SK-N-SH (cell line): ENCODE measurements at regions not wholly inside any gene's neighbourhood (a gene's known extent, or its start where the extent isn't known, plus 50 kb on each side); places are given as distances from the start of the nearest gene placed in this dataset.

Source experiments
- CTCF ChIA-PET: fragments of 300-600, 350-600 bp; formaldehyde crosslinking; extraction: SDS; loops from one replicate; lab custom pipeline; 2021; lab: Yijun Ruan, JAX
- POLR2A ChIA-PET: fragments of 350-600 bp; sonication (Branson Sonifier 250); formaldehyde crosslinking; extraction: SDS; loops from one replicate; lab custom pipeline; 2020; ENCODE audit warnings: antibody characterized with exemption, inconsistent platforms; lab: Yijun Ruan, JAX
- DNase-seq: peaks from one replicate; pipeline ENCODE4 v3.0.0; 2012
- H2AFZ ChIP-seq: fragments of 200-600 bp; sonication (generic); 2 replicates; pipeline ENCODE4 v1.8.1; 2016; ENCODE audit warnings: antibody characterized with exemption, mild to moderate bottlenecking, low read depth
- H3F3A ChIP-seq: fragments of 200-600 bp; sonication (generic); replicated peaks from 2 replicates; pipeline ENCODE3; 2016; ENCODE audit warnings: antibody characterized with exemption, mild to moderate bottlenecking; ENCODE audit not compliant: insufficient read depth
- H3K27ac ChIP-seq, 2 experiments: fragments of 200-500 bp in 1 of 2; fragments of 200-600 bp in 1 of 2; sonication (Bioruptor generic) in 1 of 2; sonication (generic), shearing (Covaris generic) in 1 of 2; 2 replicates each; pipeline versions ENCODE4 v1.5.1 to v1.6.1; 2014 to 2016; ENCODE audit warnings: low read depth in 2 of 2, inconsistent platforms in 1 of 2, low read length in 1 of 2, mild to moderate bottlenecking in 1 of 2, mixed read lengths in 1 of 2
- H3K27me3 ChIP-seq: fragments of 200-600 bp; sonication (generic), shearing (Covaris generic); 2 replicates; pipeline ENCODE4 v1.6.1; 2016; ENCODE audit warnings: mixed run types; ENCODE audit not compliant: insufficient read depth
- H3K36me3 ChIP-seq, 2 experiments: fragments of 200-500 bp in 1 of 2; fragments of 200-600 bp in 1 of 2; sonication (Bioruptor generic) in 1 of 2; sonication (generic) in 1 of 2; replicated peaks in 1 of 2; 2 replicates each; pipeline versions ENCODE3 to v1.5.1; 2014 to 2016; ENCODE audit warnings: low read length in 1 of 2, mild to moderate bottlenecking in 1 of 2; ENCODE audit not compliant: insufficient read depth in 2 of 2, control insufficient read depth in 1 of 2
- H3K4me1 ChIP-seq, 2 experiments: fragments of 200-500 bp in 1 of 2; fragments of 200-600 bp in 1 of 2; sonication (Bioruptor generic) in 1 of 2; sonication (generic), shearing (Covaris generic) in 1 of 2; 2 replicates each; pipeline versions ENCODE4 v1.5.1 to v1.6.1; 2014 to 2016; ENCODE audit warnings: low read depth in 1 of 2, low read length in 1 of 2, mixed run types in 1 of 2; ENCODE audit not compliant: insufficient read depth in 2 of 2, control insufficient read depth in 1 of 2
- H3K4me2 ChIP-seq: fragments of 200-600 bp; sonication (generic), shearing (Covaris generic); 2 replicates; pipeline ENCODE4 v1.6.1; 2017; ENCODE audit warnings: mixed run types
- H3K4me3 ChIP-seq, 2 experiments: fragments of 200-500 bp in 1 of 2; fragments of 200-600 bp in 1 of 2; sonication (Bioruptor generic) in 1 of 2; sonication (generic), shearing (Covaris generic) in 1 of 2; 2 replicates each; pipeline versions ENCODE4 v1.5.1 to v1.8.1; 2014 to 2016; ENCODE audit warnings: low read depth in 2 of 2, inconsistent platforms in 1 of 2, low read length in 1 of 2, mild to moderate bottlenecking in 1 of 2, mixed read lengths in 1 of 2, moderate library complexity in 1 of 2
- H3K79me2 ChIP-seq: fragments of 200-600 bp; sonication (generic); 2 replicates; pipeline ENCODE4 v1.8.1; 2017; ENCODE audit warnings: mild to moderate bottlenecking; ENCODE audit not compliant: insufficient read depth
- H3K9ac ChIP-seq: fragments of 200-600 bp; sonication (generic); 2 replicates; pipeline ENCODE4 v1.6.1; 2017; ENCODE audit warnings: mixed run types
- H3K9me2 ChIP-seq: fragments of 200-600 bp; sonication (generic); 2 replicates; pipeline ENCODE4 v1.6.1; 2017; ENCODE audit warnings: mixed run types
- H3K9me3 ChIP-seq: fragments of 200-600 bp; sonication (generic); 2 replicates; pipeline ENCODE4 v1.6.1; 2017; ENCODE audit warnings: mixed run types, mild to moderate bottlenecking, moderate library complexity
- H4K20me1 ChIP-seq: fragments of 200-600 bp; sonication (generic); 2 replicates; pipeline ENCODE4 v1.6.1; 2017; ENCODE audit warnings: mild to moderate bottlenecking, mixed run types; ENCODE audit not compliant: insufficient read depth
- EP300 ChIP-seq, 2 experiments: IDR thresholded peaks; 2 replicates each; pipeline versions ENCODE4 v1.4.0 to v1.6.1; 2012; ENCODE audit warnings: borderline replicate concordance in 1 of 2, low read depth in 1 of 2, low read length in 1 of 2
- FOXJ3 ChIP-seq: sonication (generic); formaldehyde crosslinking; IDR thresholded peaks from 2 replicates; pipeline ENCODE4 v1.5.1; 2020; ENCODE audit warnings: mild to moderate bottlenecking, missing genetic modification reagents
- GABPA ChIP-seq: IDR thresholded peaks from 2 replicates; pipeline ENCODE4 v1.4.0; 2012; ENCODE audit warnings: low read depth, mild to moderate bottlenecking
- MEF2A ChIP-seq: IDR thresholded peaks from 2 replicates; pipeline ENCODE4 v1.4.0; 2012; ENCODE audit warnings: low read depth, borderline replicate concordance
- MXI1 ChIP-seq: IDR thresholded peaks from 2 replicates; pipeline ENCODE4 v1.6.1; 2012; ENCODE audit warnings: mild to moderate bottlenecking, low read depth, low read length, improper control_type of control experiment
- RCOR1 ChIP-seq: fragments of 150-350 bp; IDR thresholded peaks from 2 replicates; pipeline ENCODE4 v1.6.1; 2017; ENCODE audit warnings: antibody characterized with exemption, low read length
- TCF12 ChIP-seq: IDR thresholded peaks from 2 replicates; pipeline ENCODE4 v1.4.0; 2012
- USF1 ChIP-seq: IDR thresholded peaks from 2 replicates; pipeline ENCODE4 v1.4.0; 2012; ENCODE audit warnings: low read depth, borderline replicate concordance
- USF2 ChIP-seq: fragments of 150-350 bp; IDR thresholded peaks from 2 replicates; pipeline ENCODE4 v1.6.1; 2017; ENCODE audit warnings: antibody characterized with exemption, low read length, low read depth, borderline replicate concordance
- WGBS: methylation state at CpG from one replicate; pipeline ENCODE4 v1.1.6; 2017; ENCODE audit warnings: low lambda C conversion rate; 5-methylcytosine and 5-hydroxymethylcytosine counted together
- TF ChIP-seq, protein P1 (sequence below): IDR thresholded peaks from 2 replicates; pipeline ENCODE4; 2012

DNA sequence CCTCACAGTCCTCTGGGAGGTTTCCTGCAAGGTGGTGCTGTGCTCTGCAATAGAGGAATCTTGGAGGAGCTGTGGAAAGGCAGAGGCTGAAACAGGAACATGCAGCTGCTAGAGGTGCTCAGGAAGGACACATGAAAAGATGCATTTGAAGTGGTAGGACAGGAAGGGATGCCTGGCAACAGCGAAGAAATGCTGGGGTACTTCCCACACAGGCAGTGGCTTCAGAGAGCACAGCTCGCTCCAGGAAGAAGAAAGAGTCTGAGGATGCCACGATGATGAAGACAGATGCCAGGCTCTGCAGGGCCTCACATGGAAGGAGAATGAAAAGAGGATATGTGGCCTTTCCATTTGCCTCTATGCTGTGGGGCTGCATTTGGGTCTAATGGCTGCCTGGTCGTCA is 77.0 kb upstream of the TMEM72 start:
- Histone ChIP-seq H3K9ac (no peak overlapping the region), H3K4me3 (no peak overlapping the region), H3K9me2 (no peaks in the 10 kb centered on the region), H3K27ac (no peak overlapping the region), H3K79me2 (no peaks in the 10 kb centered on the region), H3K27me3 (peaks cover 10% of the 10 kb centered on the region; the same call in 1 of the 2 replicates), H3K36me3 (no peaks in the 10 kb centered on the region), H3K4me2 (no peak overlapping the region)
- DNase-seq, result no peak
- POLR2A ChIA-PET, result no interaction called here
- TF ChIP-seq TCF12 (no peak), GABPA (no peak)
- TF ChIP-seq, all 33 proteins: peak for 0
- Histone ChIP-seq H3K4me1 (peaks cover 0 to 7% of the 10 kb centered on the region in 2 experiments; a peak in 1 of 4 replicates), H2AFZ (no peak overlapping the region), H3F3A (no peaks in the 10 kb centered on the region), H3K9me3 (no peaks in the 10 kb centered on the region), H4K20me1 (no peaks in the 10 kb centered on the region)
- WGBS, result 6% methylated on average over 4 of the region's 4 CpGs
- CTCF ChIA-PET, result interaction anchor here (0.9 kb wide), 1 partner anchor 23 kb away, joined by 3 read pairs; no protein-coding TSS in a partner anchor

GRCh38 chr10:44835300-44835699 is 75.8 kb upstream of the TMEM72 start:
- Histone ChIP-seq H3K4me1 (no peaks in the 10 kb centered on the region; a peak in 1 of 4 replicates), H3K9me2 (no peaks in the 10 kb centered on the region), H3K27ac (no peak overlapping the region), H2AFZ (no peak overlapping the region), H3F3A (no peaks in the 10 kb centered on the region), H4K20me1 (no peaks in the 10 kb centered on the region), H3K79me2 (no peaks in the 10 kb centered on the region), H3K4me3 (no peak overlapping the region), H3K4me2 (no peak overlapping the region), H3K9me3 (no peaks in the 10 kb centered on the region), H3K9ac (no peak overlapping the region), H3K27me3 (peaks cover 10% of the 10 kb centered on the region; the same call in 1 of the 2 replicates), H3K36me3 (no peaks in the 10 kb centered on the region)
- 2% methylated on average over 2 of the region's 2 CpGs for WGBS
- POLR2A ChIA-PET, result no interaction called here
- CTCF ChIA-PET, result no interaction called here
- TF ChIP-seq FOXJ3 (CRISPR knock-in tag), result no peak
- TF ChIP-seq EP300 (IDR thresholded peaks at IDR 0.05; ENCODE audit: borderline replicate concordance in 1 of 2, low read depth in 1 of 2, low read length in 1 of 2), result no peak
- no peak for TF ChIP-seq MXI1
- TF ChIP-seq USF2, result no peak
- TF ChIP-seq, protein P1, sequence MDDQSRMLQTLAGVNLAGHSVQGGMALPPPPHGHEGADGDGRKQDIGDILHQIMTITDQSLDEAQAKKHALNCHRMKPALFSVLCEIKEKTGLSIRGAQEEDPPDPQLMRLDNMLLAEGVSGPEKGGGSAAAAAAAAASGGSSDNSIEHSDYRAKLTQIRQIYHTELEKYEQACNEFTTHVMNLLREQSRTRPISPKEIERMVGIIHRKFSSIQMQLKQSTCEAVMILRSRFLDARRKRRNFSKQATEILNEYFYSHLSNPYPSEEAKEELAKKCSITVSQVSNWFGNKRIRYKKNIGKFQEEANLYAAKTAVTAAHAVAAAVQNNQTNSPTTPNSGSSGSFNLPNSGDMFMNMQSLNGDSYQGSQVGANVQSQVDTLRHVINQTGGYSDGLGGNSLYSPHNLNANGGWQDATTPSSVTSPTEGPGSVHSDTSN, result no peak
- no peak for TF ChIP-seq RCOR1
- TF ChIP-seq USF1, result no peak
- no peak for TF ChIP-seq MEF2A
- no peak for DNase-seq
